Keratinocyte (primary cell): ENCODE measurements at regions not wholly inside any gene's neighbourhood (a gene's known extent, or its start where the extent isn't known, plus 50 kb on each side); places are given as distances from the start of the nearest gene placed in this dataset.

ENCODE experiments used
- EZH2 ChIP-seq: IDR thresholded peaks from one replicate; pipeline ENCODE4 v1.6.1; 2012; ENCODE audit warnings: inconsistent platforms, mild to moderate bottlenecking, low read length, moderate library complexity
- TF ChIP-seq, protein P1 (sequence below), 3 experiments: IDR thresholded peaks in 1 of 3; conservative IDR thresholded peaks in 1 of 3; optimal IDR thresholded peaks in 1 of 3; 2 replicates in 2 of 3; 3 replicates in 1 of 3; pipeline versions ENCODE3 to v1.5.1; 2011; ENCODE audit warnings: low read length in 3 of 3, mild to moderate bottlenecking in 3 of 3, moderate library complexity in 2 of 3, control low read depth in 1 of 3, inconsistent platforms in 1 of 3; ENCODE audit not compliant: insufficient read depth in 2 of 3; ENCODE audit errors: extremely low read depth in 1 of 3

DNA sequence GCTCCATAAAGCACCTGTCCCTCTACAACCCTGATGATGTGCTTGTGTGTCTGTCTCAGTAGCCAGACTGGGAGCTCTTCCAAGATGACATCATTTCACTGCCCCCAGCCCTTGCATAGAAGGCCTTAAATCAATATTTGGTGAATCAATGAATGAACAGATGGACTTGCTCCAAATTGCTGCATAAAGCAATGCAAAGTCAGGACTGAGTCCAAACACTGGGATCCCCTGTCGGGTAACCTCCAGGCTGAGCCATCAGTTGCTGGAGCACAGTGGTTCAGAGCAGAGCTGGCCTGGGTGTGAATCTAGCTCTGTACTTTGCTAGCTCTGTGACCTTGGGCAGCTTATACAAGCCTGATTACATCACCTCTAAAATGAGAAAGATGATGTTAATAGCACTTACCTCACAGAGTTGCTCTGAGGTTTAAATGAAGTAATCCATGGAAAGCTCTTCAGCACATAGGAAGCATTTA, 120.3 kb upstream of the VASH1 start:
- TF ChIP-seq, protein P1, sequence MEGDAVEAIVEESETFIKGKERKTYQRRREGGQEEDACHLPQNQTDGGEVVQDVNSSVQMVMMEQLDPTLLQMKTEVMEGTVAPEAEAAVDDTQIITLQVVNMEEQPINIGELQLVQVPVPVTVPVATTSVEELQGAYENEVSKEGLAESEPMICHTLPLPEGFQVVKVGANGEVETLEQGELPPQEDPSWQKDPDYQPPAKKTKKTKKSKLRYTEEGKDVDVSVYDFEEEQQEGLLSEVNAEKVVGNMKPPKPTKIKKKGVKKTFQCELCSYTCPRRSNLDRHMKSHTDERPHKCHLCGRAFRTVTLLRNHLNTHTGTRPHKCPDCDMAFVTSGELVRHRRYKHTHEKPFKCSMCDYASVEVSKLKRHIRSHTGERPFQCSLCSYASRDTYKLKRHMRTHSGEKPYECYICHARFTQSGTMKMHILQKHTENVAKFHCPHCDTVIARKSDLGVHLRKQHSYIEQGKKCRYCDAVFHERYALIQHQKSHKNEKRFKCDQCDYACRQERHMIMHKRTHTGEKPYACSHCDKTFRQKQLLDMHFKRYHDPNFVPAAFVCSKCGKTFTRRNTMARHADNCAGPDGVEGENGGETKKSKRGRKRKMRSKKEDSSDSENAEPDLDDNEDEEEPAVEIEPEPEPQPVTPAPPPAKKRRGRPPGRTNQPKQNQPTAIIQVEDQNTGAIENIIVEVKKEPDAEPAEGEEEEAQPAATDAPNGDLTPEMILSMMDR (optimal IDR thresholded peaks at IDR 0.05 in 1 of 3, IDR thresholded peaks at IDR 0.05 in 1 of 3, conservative IDR thresholded peaks at IDR 0.05 in 1 of 3; ENCODE audit: extremely low read depth in 1 of 3, insufficient read depth in 2 of 3, low read length in 3 of 3): no peak
- no peak for TF ChIP-seq EZH2
